Fibroblast of skin of left quadriceps (primary cell): ENCODE measurements at regions not wholly inside any gene's neighbourhood (a gene's known extent, or its start where the extent isn't known, plus 50 kb on each side); places are given as distances from the start of the nearest gene placed in this dataset.
A peak's percentile ranks its signal among the peaks of the same experiment; 100 is the strongest.

Experiments
- DNase-seq, 2 experiments: peaks; one replicate each; pipeline ENCODE4 v3.0.0-alpha.2; 2013; ENCODE audit warnings: low read depth in 2 of 2

DNA sequence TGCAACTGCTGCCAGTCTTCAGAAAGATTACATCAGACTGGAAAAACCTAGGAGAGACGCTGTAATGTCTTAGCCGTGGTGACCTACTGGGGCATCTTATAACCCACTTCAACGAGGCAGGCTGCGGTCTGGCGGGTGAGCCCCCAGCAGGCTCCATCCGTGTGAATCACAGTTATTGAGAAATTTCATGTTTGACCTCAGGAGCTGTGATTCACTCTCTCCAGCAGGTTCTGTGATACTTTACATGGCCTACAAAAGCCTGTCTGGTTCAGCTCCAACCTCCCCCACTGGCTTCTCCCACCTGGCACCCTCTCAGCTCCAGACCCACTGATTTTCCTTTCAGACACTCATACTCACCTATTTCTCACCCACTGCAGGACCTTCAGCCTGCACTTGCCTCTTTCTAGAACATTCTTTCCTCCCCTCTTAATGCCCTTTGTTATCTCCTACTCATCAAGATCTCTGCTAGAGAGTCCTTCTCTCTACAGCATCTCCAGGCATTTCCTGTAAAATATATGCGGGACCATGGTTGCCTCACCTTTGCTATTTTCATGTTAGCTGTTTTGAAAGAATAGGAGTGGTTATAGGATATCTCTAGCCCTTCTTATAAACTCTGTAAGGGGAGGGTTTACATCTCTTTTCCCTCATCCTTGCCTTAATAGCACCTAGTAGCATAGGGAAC lies 227.9 kb downstream of the MAF start:
- DNase-seq: peak; percentile 22 to 29

GRCh38 chr16:79370736-79371135 lies 229.8 kb downstream of the MAF start:
- no peak for DNase-seq

GRCh38 chr16:79369796-79370195 lies 230.7 kb downstream of the MAF start:
- DNase-seq: no peak

GRCh38 chr16:79367822-79368221 lies 232.7 kb downstream of the MAF start:
- no peak for DNase-seq

DNA sequence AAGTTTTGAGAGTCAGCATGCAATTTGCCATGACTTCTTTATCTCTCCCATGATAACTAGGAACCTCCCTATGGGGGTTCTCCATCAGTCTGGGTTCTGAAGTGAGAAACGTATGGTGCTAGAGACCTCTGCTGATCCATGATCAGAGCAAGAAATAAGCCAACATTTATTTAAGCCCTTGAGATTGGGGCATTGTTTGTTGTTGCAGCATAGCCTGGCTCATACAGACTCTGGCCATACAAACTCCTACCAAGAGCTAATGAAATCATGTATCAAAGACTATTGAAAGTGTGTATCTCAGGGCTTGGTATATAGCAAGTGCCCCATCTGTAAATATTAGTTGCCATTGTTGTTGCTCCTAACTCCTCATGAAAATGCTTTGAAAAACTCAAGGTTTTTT lies 233.9 kb downstream of the MAF start:
- DNase-seq: no peak

GRCh38 chr16:79365702-79366101 lies 234.8 kb downstream of the MAF start:
- no peak for DNase-seq

- no peak for DNase-seq
These were observed 237.1 kb downstream of the MAF start for GRCh38 chr16:79363484-79363883.

DNA sequence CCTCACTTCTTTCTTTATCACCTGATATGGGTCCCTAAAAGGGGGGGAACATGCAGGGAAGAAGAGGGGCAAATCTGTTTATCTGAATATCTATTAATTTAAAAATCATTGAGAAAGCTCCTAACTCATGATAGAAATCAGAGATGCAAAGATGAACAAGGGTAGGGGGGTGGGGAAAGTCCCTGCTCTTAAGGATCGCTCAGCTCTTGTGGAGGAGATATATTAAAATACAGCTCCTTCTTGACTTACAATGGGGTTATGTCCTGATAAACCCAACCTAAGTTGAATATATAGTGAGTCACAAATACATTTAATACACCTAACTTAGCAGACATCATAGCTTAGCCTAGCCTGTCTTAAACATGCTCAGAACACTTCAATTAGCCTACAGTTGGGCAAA lies 237.5 kb downstream of the MAF start:
- DNase-seq: no peak

DNA sequence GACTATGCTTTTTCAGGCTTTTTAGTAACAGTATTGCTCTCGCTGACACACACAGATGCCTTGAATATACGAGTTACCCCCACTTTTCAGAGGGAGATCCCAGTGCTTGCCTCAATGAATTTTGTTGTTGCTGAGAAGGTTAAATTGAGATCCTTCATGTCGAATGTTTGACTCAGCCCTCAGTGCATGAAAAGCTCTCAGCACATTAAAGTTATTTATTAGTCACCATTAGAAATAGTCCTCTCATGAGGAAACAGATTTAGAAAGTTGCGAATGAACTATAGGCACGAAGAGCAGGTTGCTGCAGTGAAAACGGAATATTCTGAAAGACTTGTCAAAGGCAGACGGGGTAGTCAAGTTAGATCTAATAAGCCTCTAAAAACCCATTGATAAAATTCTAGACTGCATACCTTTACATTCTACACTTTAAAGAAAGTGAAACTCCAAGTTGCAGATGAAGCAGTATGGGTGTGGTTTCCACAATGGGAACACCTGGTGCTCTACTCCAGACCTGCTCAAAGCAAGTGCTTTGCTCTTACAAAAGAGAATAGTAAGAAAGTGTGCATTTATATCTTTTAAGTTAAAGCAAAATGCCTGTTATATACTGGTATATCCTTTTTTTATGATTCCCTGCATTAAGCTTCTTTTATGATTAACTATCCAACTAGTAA lies 238.1 kb downstream of the MAF start:
- DNase-seq: no peak

GRCh38 chr16:79361132-79361751 lies 239.3 kb downstream of the MAF start:
- no peak for DNase-seq

DNA sequence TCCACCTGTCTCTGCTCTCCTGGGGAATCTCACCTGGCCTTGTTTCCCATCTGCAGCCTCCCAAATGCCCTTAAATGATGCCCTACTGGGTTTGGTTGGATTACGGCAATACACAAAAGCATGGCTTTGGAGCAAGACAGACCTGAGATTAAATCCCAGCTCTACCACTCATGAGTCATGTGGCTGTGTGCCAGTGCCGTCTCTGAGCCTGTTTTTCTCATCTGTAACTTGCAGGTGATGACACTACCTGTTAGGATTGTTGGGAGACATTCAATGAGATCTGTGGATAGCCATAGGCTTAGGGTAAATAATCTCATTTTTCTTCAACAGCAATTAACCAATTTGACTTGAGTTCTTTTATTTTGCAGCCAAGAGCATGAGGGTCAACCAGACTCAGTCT lies 240.3 kb downstream of the MAF start:
- no peak for DNase-seq

DNA sequence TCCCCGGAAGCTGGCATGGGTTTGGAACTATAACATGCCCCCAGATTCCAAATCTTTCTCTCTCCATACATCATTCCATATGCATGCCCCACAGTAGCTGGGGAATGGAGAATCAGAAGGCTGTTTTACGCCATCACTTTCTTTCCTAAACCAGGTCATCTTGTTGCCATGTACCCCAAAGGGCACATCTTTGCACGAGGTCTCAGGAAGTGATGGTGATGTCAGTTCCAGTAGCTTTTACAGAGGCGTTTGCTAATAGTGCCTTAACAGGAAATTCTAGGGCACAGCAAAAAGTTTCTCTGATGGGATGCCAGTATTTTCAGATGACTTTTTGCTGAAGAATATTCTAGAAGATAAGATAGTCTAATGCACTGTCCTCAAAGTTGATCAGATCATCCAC lies 241.5 kb downstream of the MAF start:
- DNase-seq: no peak

GRCh38 chr16:79358188-79358587 lies 242.3 kb downstream of the MAF start:
- DNase-seq: no peak

GRCh38 chr16:79355600-79356358 lies 244.8 kb downstream of the MAF start:
- DNase-seq: no peak

GRCh38 chr16:79351927-79352326 lies 248.6 kb downstream of the MAF start:
- no peak for DNase-seq

GRCh38 chr16:79349803-79350202 lies 250.7 kb downstream of the MAF start:
- no peak for DNase-seq

GRCh38 chr16:79348521-79349306 lies 251.8 kb downstream of the MAF start:
- no peak for DNase-seq

DNA sequence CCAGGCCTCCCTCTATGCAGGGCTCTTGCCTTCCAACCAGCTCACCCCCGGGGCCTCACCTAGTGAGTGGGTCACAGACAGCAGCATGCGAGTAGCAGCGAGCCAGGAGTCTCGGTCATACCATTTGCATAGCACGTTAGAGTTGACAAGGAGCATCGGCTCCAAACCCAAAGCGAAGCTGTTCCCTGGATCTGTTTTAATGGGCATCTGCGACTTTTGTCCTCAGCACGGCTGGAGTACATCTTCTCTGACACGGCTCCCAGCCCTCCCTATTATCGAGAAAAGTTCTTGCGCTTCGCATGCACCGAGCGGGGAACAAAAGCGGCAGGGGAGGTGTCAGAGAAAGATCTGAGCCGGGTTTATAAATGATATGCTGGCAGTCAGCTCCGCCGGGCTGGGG lies 253.3 kb downstream of the MAF start:
- DNase-seq: no peak

DNA sequence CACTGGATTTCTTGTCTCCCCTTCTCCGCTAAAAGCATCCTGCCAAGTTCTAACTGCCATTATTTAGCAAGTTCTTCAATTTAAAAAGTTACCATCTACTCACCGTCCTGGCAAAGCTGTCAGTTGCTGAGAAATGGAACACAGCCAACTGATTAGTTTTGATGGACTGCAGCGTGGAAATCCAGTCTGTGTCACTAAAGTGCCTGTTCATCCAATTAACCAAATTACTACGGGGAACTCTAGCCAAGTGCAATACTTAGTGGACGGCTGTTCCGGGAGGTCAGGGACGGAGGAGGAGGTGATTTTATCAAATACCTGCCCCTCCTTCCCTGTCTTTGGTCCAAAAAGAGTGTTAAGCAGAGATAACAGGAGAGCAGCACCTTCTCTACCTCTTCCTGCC lies 260.7 kb downstream of the MAF start:
- DNase-seq: no peak

GRCh38 chr16:79337906-79338305 lies 262.6 kb downstream of the MAF start:
- no peak for DNase-seq

GRCh38 chr16:79336437-79337229 lies 263.9 kb downstream of the MAF start:
- no peak for DNase-seq
